ENCODE measurements at regions not wholly inside any gene's neighbourhood (a gene's known extent, or its start where the extent isn't known, plus 50 kb on each side); places are given as distances from the start of the nearest gene placed in this dataset.

DNA sequence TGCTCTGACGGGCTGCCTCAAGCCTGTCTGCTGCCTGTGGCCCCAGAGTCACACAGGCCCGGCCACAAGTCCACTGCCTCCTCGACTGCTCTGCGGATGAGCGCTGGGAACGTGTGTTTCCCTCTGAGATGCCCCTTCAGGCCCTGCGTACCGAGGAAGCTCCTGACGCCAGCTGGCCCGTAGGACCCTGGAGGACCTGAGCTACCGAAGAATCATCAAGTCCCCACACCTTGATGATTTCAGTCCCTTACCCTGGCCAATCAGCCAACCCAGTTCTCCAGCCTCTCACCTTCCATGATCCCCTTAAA lies 96.6 kb upstream of the LRPAP1 start:
- TF ChIP-seq, protein P1, sequence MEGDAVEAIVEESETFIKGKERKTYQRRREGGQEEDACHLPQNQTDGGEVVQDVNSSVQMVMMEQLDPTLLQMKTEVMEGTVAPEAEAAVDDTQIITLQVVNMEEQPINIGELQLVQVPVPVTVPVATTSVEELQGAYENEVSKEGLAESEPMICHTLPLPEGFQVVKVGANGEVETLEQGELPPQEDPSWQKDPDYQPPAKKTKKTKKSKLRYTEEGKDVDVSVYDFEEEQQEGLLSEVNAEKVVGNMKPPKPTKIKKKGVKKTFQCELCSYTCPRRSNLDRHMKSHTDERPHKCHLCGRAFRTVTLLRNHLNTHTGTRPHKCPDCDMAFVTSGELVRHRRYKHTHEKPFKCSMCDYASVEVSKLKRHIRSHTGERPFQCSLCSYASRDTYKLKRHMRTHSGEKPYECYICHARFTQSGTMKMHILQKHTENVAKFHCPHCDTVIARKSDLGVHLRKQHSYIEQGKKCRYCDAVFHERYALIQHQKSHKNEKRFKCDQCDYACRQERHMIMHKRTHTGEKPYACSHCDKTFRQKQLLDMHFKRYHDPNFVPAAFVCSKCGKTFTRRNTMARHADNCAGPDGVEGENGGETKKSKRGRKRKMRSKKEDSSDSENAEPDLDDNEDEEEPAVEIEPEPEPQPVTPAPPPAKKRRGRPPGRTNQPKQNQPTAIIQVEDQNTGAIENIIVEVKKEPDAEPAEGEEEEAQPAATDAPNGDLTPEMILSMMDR (IDR thresholded peaks at IDR 0.05): no peak
- TF ChIP-seq POLR2A (IDR thresholded peaks at IDR 0.05): no peak

Measured in sigmoid colon (tissue), 3 donors.